ENCODE measurements at regions not wholly inside any gene's neighbourhood (a gene's known extent, or its start where the extent isn't known, plus 50 kb on each side); places are given as distances from the start of the nearest gene placed in this dataset.

DNA sequence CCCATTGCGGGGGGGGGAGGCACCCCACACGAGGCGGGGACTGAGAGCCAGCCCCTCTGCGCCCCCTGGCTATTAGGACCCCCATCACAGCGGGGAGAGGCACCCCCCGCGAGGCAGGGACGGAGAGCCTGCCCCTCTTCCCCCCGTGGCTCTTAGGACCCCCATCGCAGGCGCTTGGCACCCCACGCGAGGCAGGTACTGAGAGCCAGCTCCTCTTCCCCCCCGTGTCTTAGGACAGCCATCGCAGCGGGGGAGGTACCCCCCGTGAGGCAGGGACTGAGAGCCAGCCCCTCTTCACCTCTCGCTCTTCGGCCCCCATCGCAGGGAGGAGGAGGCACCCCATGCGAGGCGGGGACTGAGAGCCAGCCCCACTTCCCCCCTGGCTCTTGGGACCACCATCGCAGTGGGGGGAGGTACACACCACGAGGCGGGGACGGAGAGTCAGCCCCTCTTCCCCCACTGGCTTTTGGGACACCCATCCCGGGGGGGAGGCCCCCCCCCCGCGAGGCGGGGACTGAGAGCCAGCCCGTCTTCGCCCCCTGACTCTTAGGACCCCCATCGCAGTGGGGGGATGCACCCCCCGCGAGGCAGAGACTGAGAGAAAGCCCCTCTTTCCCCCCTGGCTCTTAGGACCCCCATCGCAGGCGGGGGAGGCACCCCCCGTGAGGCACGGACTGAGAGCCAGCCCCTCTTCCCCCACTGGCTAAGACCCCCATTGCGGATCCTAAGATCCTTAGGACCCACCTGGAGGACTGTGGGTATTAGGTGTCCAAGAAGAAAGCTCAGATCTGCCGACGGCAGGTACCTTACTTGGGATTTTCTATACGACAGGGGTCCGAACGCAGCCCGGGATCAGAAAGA, 198.6 kb upstream of the PZP start:
- H4K20me1 ChIP-seq (ENCODE audit: insufficient read depth, poor library complexity, severe bottlenecking): no peaks in the 10 kb centered on the region
- H3K4me2 ChIP-seq: no peak overlapping the region
- no peaks in the 10 kb centered on the region for H3K9me2 ChIP-seq (replicated peaks; ENCODE audit: insufficient read depth)
- no peaks in the 10 kb centered on the region for H3K9me3 ChIP-seq (ENCODE audit: low read depth)
- H3K27me3 ChIP-seq: no peaks in the 10 kb centered on the region
- TF ChIP-seq, protein P1, sequence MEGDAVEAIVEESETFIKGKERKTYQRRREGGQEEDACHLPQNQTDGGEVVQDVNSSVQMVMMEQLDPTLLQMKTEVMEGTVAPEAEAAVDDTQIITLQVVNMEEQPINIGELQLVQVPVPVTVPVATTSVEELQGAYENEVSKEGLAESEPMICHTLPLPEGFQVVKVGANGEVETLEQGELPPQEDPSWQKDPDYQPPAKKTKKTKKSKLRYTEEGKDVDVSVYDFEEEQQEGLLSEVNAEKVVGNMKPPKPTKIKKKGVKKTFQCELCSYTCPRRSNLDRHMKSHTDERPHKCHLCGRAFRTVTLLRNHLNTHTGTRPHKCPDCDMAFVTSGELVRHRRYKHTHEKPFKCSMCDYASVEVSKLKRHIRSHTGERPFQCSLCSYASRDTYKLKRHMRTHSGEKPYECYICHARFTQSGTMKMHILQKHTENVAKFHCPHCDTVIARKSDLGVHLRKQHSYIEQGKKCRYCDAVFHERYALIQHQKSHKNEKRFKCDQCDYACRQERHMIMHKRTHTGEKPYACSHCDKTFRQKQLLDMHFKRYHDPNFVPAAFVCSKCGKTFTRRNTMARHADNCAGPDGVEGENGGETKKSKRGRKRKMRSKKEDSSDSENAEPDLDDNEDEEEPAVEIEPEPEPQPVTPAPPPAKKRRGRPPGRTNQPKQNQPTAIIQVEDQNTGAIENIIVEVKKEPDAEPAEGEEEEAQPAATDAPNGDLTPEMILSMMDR (IDR thresholded peaks at IDR 0.05; ENCODE audit: poor library complexity): no peak
- no peak overlapping the region for H2AFZ ChIP-seq
- H3K4me3 ChIP-seq: no peak overlapping the region
- no peaks in the 10 kb centered on the region for H3K4me1 ChIP-seq (ENCODE audit: insufficient read depth)
- no peaks in the 10 kb centered on the region for H3K36me3 ChIP-seq (replicated peaks; ENCODE audit: insufficient read depth, low read depth)
- WGBS (ENCODE audit: low lambda C conversion rate, missing lambda C conversion rate): 81% methylated on average over 12 of the region's 46 CpGs
- H3K27ac ChIP-seq: no peak overlapping the region
- no peak for DNase-seq (ENCODE audit: low spot score)
- H3K79me2 ChIP-seq: no peaks in the 10 kb centered on the region

- no peaks in the 10 kb centered on the region for H3K27me3 ChIP-seq
- no peaks in the 10 kb centered on the region for H3K9me2 ChIP-seq (replicated peaks; ENCODE audit: insufficient read depth)
- no peaks in the 10 kb centered on the region for H4K20me1 ChIP-seq (ENCODE audit: insufficient read depth, poor library complexity, severe bottlenecking)
- TF ChIP-seq EZH2 (IDR thresholded peaks at IDR 0.05; ENCODE audit: borderline replicate concordance): no peak
- no peak for TF ChIP-seq EZH2phosphoT487 (IDR thresholded peaks at IDR 0.05; ENCODE audit: low read depth, severe bottlenecking, unreplicated experiment)
- TF ChIP-seq, protein P1 (IDR thresholded peaks at IDR 0.05; ENCODE audit: poor library complexity): no peak
- H3K27ac ChIP-seq: no peak overlapping the region
- H2AFZ ChIP-seq: no peak overlapping the region
- no peak overlapping the region for H3K4me3 ChIP-seq
- H3K36me3 ChIP-seq (replicated peaks; ENCODE audit: insufficient read depth, low read depth): no peaks in the 10 kb centered on the region
- H3K4me2 ChIP-seq: no peak overlapping the region
- DNase-seq (ENCODE audit: low spot score): no peak
- H3K4me1 ChIP-seq (ENCODE audit: insufficient read depth): no peaks in the 10 kb centered on the region
- no peaks in the 10 kb centered on the region for H3K79me2 ChIP-seq
- 66% methylated on average over 11 of the region's 25 CpGs for WGBS (ENCODE audit: low lambda C conversion rate, missing lambda C conversion rate)
- H3K9me3 ChIP-seq (ENCODE audit: low read depth): no peaks in the 10 kb centered on the region
Measured at GRCh38 chr12:9405886-9406563, 197.8 kb upstream of the PZP start.

- Histone ChIP-seq H2AFZ (no peak overlapping the region), H3K9me2 (replicated peaks; ENCODE audit: insufficient read depth) (no peaks in the 10 kb centered on the region), H3K4me1 (ENCODE audit: insufficient read depth) (no peaks in the 10 kb centered on the region), H3K27me3 (no peaks in the 10 kb centered on the region), H3K4me2 (no peak overlapping the region), H3K9me3 (ENCODE audit: low read depth) (no peaks in the 10 kb centered on the region), H3K4me3 (no peak overlapping the region), H3K36me3 (replicated peaks; ENCODE audit: insufficient read depth, low read depth) (no peaks in the 10 kb centered on the region), H4K20me1 (ENCODE audit: insufficient read depth, poor library complexity, severe bottlenecking) (no peaks in the 10 kb centered on the region), H3K79me2 (no peaks in the 10 kb centered on the region), H3K27ac (no peak overlapping the region)
- TF ChIP-seq, protein P1 (IDR thresholded peaks at IDR 0.05; ENCODE audit: poor library complexity): no peak
- TF ChIP-seq EZH2phosphoT487 (IDR thresholded peaks at IDR 0.05; ENCODE audit: low read depth, severe bottlenecking, unreplicated experiment) (no peak), EZH2 (IDR thresholded peaks at IDR 0.05; ENCODE audit: borderline replicate concordance) (no peak)
- DNase-seq (ENCODE audit: low spot score): peak; percentile 19
- 80% methylated on average over 3 of the region's 39 CpGs for WGBS (ENCODE audit: low lambda C conversion rate, missing lambda C conversion rate)
Measured at GRCh38 chr12:9404469-9405260, 196.5 kb upstream of the PZP start.
